Parathyroid adenoma (tissue), 2 donors: ENCODE measurements at regions not wholly inside any gene's neighbourhood (a gene's known extent, or its start where the extent isn't known, plus 50 kb on each side); places are given as distances from the start of the nearest gene placed in this dataset.

Experiments
- H2AFZ ChIP-seq: fragments of 300-600 bp; sonication (generic); one replicate; pipeline ENCODE4 v1.7.0; 2017; ENCODE audit warnings: antibody characterized with exemption, mild to moderate bottlenecking
- H3K27ac ChIP-seq: fragments of 300-600 bp; sonication (generic); one replicate; pipeline ENCODE4 v1.7.0; 2017
- H3K27me3 ChIP-seq: fragments of 300-600 bp; sonication (generic); one replicate; pipeline ENCODE4 v1.7.0; 2017; ENCODE audit warnings: low read length; ENCODE audit not compliant: control insufficient read depth, insufficient read depth
- H3K36me3 ChIP-seq: fragments of 300-600 bp; sonication (generic); one replicate; pipeline ENCODE4 v1.7.0; 2017; ENCODE audit warnings: low read length; ENCODE audit not compliant: control insufficient read depth, insufficient read depth
- H3K4me1 ChIP-seq: fragments of 300-600 bp; sonication (generic); one replicate; pipeline ENCODE4 v1.7.0; 2017; ENCODE audit warnings: control low read depth
- H3K4me2 ChIP-seq: fragments of 300-600 bp; sonication (generic); one replicate; pipeline ENCODE4 v1.7.0; 2017; ENCODE audit warnings: low read length
- H3K4me3 ChIP-seq: fragments of 300-600 bp; sonication (generic); one replicate; pipeline ENCODE4 v1.7.0; 2017; ENCODE audit warnings: low read depth, low read length
- H3K79me2 ChIP-seq: fragments of 300-600 bp; sonication (generic); one replicate; pipeline ENCODE4 v1.7.0; 2017; ENCODE audit warnings: control low read depth
- H3K9ac ChIP-seq: fragments of 300-600 bp; sonication (generic); one replicate; pipeline ENCODE4 v1.7.0; 2017; ENCODE audit warnings: mild to moderate bottlenecking
- H3K9me3 ChIP-seq: fragments of 300-600 bp; sonication (generic); one replicate; pipeline ENCODE4 v1.7.0; 2017; ENCODE audit warnings: low read length; ENCODE audit not compliant: control insufficient read depth
- TF ChIP-seq, protein P1 (sequence below): fragments of 300-600 bp; sonication (generic); IDR thresholded peaks from one replicate; pipeline ENCODE4 v1.7.0; 2017; ENCODE audit warnings: antibody characterized with exemption, mild to moderate bottlenecking
- donor health status: primary hyperparathyroidism.

- Histone ChIP-seq H3K27me3 (no peaks in the 10 kb centered on the region), H3K36me3 (no peaks in the 10 kb centered on the region), H3K9ac (no peak overlapping the region), H3K4me3 (no peak overlapping the region), H3K27ac (no peak overlapping the region), H3K4me1 (no peaks in the 10 kb centered on the region), H3K4me2 (no peak overlapping the region), H3K79me2 (no peaks in the 10 kb centered on the region), H2AFZ (no peak overlapping the region), H3K9me3 (no peaks in the 10 kb centered on the region)
- TF ChIP-seq, protein P1, sequence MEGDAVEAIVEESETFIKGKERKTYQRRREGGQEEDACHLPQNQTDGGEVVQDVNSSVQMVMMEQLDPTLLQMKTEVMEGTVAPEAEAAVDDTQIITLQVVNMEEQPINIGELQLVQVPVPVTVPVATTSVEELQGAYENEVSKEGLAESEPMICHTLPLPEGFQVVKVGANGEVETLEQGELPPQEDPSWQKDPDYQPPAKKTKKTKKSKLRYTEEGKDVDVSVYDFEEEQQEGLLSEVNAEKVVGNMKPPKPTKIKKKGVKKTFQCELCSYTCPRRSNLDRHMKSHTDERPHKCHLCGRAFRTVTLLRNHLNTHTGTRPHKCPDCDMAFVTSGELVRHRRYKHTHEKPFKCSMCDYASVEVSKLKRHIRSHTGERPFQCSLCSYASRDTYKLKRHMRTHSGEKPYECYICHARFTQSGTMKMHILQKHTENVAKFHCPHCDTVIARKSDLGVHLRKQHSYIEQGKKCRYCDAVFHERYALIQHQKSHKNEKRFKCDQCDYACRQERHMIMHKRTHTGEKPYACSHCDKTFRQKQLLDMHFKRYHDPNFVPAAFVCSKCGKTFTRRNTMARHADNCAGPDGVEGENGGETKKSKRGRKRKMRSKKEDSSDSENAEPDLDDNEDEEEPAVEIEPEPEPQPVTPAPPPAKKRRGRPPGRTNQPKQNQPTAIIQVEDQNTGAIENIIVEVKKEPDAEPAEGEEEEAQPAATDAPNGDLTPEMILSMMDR, result no peak
These were observed 64.3 kb upstream of the BTBD3 start for GRCh38 chr20:11853359-11853758.

- TF ChIP-seq, protein P1, result no peak
- H3K27me3 ChIP-seq, result no peaks in the 10 kb centered on the region
- no peak overlapping the region for H3K9ac ChIP-seq
- H3K4me3 ChIP-seq, result no peak overlapping the region
- no peaks in the 10 kb centered on the region for H3K4me1 ChIP-seq
- no peaks in the 10 kb centered on the region for H3K36me3 ChIP-seq
- no peaks in the 10 kb centered on the region for H3K9me3 ChIP-seq
- no peaks in the 10 kb centered on the region for H3K79me2 ChIP-seq
- H3K27ac ChIP-seq, result no peak overlapping the region
- H3K4me2 ChIP-seq, result no peak overlapping the region
- no peak overlapping the region for H2AFZ ChIP-seq
These were observed 56.2 kb upstream of the BTBD3 start for GRCh38 chr20:11861479-11861878.

GRCh38 chr20:11867291-11867919 is 50.3 kb upstream of the BTBD3 start:
- Histone ChIP-seq H3K27me3 (no peaks in the 10 kb centered on the region), H3K4me2 (no peak overlapping the region), H3K9ac (no peak overlapping the region), H2AFZ (no peak overlapping the region), H3K4me1 (no peaks in the 10 kb centered on the region), H3K9me3 (no peaks in the 10 kb centered on the region), H3K36me3 (no peaks in the 10 kb centered on the region), H3K27ac (no peak overlapping the region), H3K4me3 (no peak overlapping the region), H3K79me2 (no peaks in the 10 kb centered on the region)
- TF ChIP-seq, protein P1, result no peak
